Panc1 (cell line): ENCODE measurements at regions not wholly inside any gene's neighbourhood (a gene's known extent, or its start where the extent isn't known, plus 50 kb on each side); places are given as distances from the start of the nearest gene placed in this dataset.

ENCODE experiments used
- ATAC-seq: fragments of 200-7000 bp; cut with Tn5 transposase; 2 replicates; pipeline ENCODE4 v1.9.1; 2020; ENCODE audit warnings: mild to moderate bottlenecking, moderate library complexity
- BruUV-seq: library from RNA; stranded (reverse); fragments of 400-500 nt; replicated peaks from 2 replicates; lab custom pipeline; 2021; lab: Mats Ljungman, UMichigan
- CTCF ChIA-PET: fragments of 300-600 bp; sonication (Branson Sonifier 250); formaldehyde crosslinking; loops from one replicate; lab custom pipeline; 2022; ENCODE audit warnings: antibody characterized with exemption; lab: Charles Lee
- POLR2A ChIA-PET: fragments of 300-600 bp; sonication (Branson Sonifier 250); formaldehyde crosslinking; loops from one replicate; lab custom pipeline; 2022; ENCODE audit warnings: antibody characterized with exemption; lab: Charles Lee
- DNase-seq: peaks from one replicate; pipeline ENCODE4 v3.0.0-alpha.2; 2010; ENCODE audit warnings: low read depth, low spot score
- H3K27ac ChIP-seq: 2 replicates; pipeline ENCODE4 v1.5.1; 2011; ENCODE audit warnings: mild to moderate bottlenecking, low read length, inconsistent platforms
- H3K27me3 ChIP-seq: fragments of 200-500 bp; sonication (Bioruptor generic); 2 replicates; pipeline ENCODE4 v1.6.0; 2014; ENCODE audit warnings: low read length, inconsistent platforms; ENCODE audit not compliant: control insufficient read depth, insufficient read depth
- H3K36me3 ChIP-seq: fragments of 200-500 bp; sonication (Bioruptor generic); 2 replicates; pipeline ENCODE4 v1.5.1; 2014; ENCODE audit warnings: inconsistent platforms, mild to moderate bottlenecking, low read length, moderate library complexity; ENCODE audit not compliant: control insufficient read depth, insufficient read depth
- H3K4me1 ChIP-seq: 2 replicates; pipeline ENCODE4 v1.5.1; 2011; ENCODE audit warnings: inconsistent platforms, mild to moderate bottlenecking, low read length, moderate library complexity; ENCODE audit not compliant: control insufficient read depth, insufficient read depth
- H3K4me3 ChIP-seq, 2 experiments: 2 replicates each; pipeline ENCODE4 v1.5.1; 2011 to 2012; ENCODE audit warnings: low read depth in 2 of 2, low read length in 2 of 2, mild to moderate bottlenecking in 2 of 2, inconsistent platforms in 1 of 2, moderate library complexity in 1 of 2
- H3K9me3 ChIP-seq: fragments of 200-500 bp; sonication (Bioruptor generic); 2 replicates; pipeline ENCODE4 v1.5.1; 2014; ENCODE audit warnings: low read depth, mild to moderate bottlenecking, inconsistent platforms, low read length, moderate library complexity; ENCODE audit not compliant: control insufficient read depth, insufficient read depth
- POLR2AphosphoS5 ChIP-seq: IDR thresholded peaks from 2 replicates; pipeline ENCODE4 v1.6.1; 2012; ENCODE audit warnings: mild to moderate bottlenecking, low read depth, low read length, moderate library complexity
- SIN3A ChIP-seq: IDR thresholded peaks from 2 replicates; pipeline ENCODE4 v1.6.1; 2012; ENCODE audit warnings: low read depth, mild to moderate bottlenecking, low read length, moderate library complexity, borderline replicate concordance; ENCODE audit not compliant: insufficient read depth
- TCF7L2 ChIP-seq: IDR thresholded peaks from 2 replicates; pipeline ENCODE4 v1.6.1; 2011; ENCODE audit warnings: mild to moderate bottlenecking, low read depth, low read length, inconsistent platforms
- in situ Hi-C: cut with HindIII; loops from 2 replicates; pipeline ENCODE4 v1.10.0; 2016; ENCODE audit warnings: low sequenced_read_pairs, low pct_unique_long_range_greater_than_20kb
- intact Hi-C: fragments of 100-400 bp; cut with micrococcal nuclease; formaldehyde crosslinking; loops from one replicate; pipeline ENCODE4 v1.10.0; 2022; ENCODE audit not compliant: unreplicated experiment
- TF ChIP-seq, protein P1 (sequence below), 2 experiments: IDR thresholded peaks; 2 replicates each; pipeline ENCODE4 v1.6.1; 2011 to 2012; ENCODE audit warnings: low read depth in 2 of 2, control low read depth in 1 of 2, low read length in 1 of 2, mild to moderate bottlenecking in 1 of 2, moderate library complexity in 1 of 2; ENCODE audit not compliant: insufficient read depth in 1 of 2
- TF ChIP-seq, protein P2 (sequence below): fragments of 450-650 bp; IDR thresholded peaks from 2 replicates; pipeline ENCODE4 v1.5.1; 2017; ENCODE audit warnings: mild to moderate bottlenecking

DNA sequence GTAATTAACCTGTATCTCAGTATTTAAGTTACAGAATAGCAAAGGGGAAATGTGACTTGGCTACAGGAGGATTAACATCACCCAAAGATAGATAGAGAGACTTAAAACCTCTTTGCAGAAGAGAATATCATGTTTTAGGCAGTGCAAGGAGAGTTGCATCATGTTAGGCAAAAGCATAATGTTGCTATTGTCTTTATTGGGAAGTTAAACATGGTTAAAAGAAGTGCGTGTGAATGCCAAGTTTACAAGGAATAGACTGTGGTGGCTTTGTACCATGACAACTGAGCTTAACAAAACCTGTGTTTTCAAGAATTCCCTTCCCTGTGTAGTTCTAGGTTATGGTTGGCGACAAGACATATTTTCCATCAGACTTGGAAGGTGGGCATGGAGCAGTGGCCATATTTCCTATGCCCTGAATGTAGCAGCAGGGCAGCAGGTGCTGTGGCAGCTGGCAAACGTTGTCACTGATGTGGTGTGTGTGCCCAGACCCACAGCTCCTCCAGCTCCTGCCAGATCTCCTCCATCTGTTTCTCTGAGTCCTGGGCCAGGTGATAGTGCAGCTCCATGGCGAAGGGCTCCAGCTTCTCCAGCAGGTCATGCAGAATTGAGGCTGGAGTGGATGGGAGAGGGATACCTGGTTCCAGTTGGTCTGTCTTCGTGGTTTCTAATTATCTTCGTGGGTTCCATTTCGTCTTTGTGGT, 163.3 kb downstream of the QRSL1 start:
- ChIA-PET POLR2A (interaction anchor here (0.7 kb wide), 1 partner anchor 29 kb away, joined by 10 read pairs; no protein-coding TSS in a partner anchor), CTCF (interaction anchor here (0.6 kb wide), 1 partner anchor 266 kb away, joined by 7 read pairs; no protein-coding TSS in a partner anchor)
- no peak for ATAC-seq
- Histone ChIP-seq H3K27me3 (peaks cover 8% of the 10 kb centered on the region; the same call in 1 of the 2 replicates), H3K4me1 (no peaks in the 10 kb centered on the region), H3K9me3 (no peaks in the 10 kb centered on the region), H3K4me3 (no peak overlapping the region), H3K36me3 (no peaks in the 10 kb centered on the region), H3K27ac (no peak overlapping the region)
- TF ChIP-seq SIN3A (no peak), TCF7L2 (no peak), POLR2AphosphoS5 (no peak)
- TF ChIP-seq, protein P1, sequence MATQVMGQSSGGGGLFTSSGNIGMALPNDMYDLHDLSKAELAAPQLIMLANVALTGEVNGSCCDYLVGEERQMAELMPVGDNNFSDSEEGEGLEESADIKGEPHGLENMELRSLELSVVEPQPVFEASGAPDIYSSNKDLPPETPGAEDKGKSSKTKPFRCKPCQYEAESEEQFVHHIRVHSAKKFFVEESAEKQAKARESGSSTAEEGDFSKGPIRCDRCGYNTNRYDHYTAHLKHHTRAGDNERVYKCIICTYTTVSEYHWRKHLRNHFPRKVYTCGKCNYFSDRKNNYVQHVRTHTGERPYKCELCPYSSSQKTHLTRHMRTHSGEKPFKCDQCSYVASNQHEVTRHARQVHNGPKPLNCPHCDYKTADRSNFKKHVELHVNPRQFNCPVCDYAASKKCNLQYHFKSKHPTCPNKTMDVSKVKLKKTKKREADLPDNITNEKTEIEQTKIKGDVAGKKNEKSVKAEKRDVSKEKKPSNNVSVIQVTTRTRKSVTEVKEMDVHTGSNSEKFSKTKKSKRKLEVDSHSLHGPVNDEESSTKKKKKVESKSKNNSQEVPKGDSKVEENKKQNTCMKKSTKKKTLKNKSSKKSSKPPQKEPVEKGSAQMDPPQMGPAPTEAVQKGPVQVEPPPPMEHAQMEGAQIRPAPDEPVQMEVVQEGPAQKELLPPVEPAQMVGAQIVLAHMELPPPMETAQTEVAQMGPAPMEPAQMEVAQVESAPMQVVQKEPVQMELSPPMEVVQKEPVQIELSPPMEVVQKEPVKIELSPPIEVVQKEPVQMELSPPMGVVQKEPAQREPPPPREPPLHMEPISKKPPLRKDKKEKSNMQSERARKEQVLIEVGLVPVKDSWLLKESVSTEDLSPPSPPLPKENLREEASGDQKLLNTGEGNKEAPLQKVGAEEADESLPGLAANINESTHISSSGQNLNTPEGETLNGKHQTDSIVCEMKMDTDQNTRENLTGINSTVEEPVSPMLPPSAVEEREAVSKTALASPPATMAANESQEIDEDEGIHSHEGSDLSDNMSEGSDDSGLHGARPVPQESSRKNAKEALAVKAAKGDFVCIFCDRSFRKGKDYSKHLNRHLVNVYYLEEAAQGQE (IDR thresholded peaks at IDR 0.05; ENCODE audit: insufficient read depth in 1 of 2, low read depth in 2 of 2, low read length in 1 of 2): no peak
- TF ChIP-seq, protein P2, sequence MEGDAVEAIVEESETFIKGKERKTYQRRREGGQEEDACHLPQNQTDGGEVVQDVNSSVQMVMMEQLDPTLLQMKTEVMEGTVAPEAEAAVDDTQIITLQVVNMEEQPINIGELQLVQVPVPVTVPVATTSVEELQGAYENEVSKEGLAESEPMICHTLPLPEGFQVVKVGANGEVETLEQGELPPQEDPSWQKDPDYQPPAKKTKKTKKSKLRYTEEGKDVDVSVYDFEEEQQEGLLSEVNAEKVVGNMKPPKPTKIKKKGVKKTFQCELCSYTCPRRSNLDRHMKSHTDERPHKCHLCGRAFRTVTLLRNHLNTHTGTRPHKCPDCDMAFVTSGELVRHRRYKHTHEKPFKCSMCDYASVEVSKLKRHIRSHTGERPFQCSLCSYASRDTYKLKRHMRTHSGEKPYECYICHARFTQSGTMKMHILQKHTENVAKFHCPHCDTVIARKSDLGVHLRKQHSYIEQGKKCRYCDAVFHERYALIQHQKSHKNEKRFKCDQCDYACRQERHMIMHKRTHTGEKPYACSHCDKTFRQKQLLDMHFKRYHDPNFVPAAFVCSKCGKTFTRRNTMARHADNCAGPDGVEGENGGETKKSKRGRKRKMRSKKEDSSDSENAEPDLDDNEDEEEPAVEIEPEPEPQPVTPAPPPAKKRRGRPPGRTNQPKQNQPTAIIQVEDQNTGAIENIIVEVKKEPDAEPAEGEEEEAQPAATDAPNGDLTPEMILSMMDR: no peak
- in situ Hi-C loops (no loop called here), intact Hi-C loops (no loop called here)
- BruUV-seq: no TSS peak
- DNase-seq: no peak

DNA sequence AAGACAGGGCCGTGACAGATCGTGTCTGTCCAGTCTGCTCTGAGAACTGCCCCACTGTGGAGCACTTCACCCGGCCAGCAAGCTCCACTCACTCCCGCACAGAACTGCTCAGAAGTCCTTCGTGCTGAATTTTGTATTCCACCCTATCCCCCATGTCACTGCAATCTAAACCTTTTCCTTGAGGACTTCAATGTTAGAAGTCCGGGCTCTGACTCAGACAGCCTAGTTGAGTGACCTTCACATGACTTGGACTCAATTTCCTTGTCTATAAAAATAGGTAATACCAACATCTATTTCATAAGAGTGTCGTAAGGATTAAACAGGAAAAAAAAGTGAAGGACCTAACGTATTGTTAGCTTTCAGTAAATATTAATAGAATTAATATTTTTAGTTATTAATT, 161.6 kb downstream of the QRSL1 start:
- ATAC-seq (no peak), DNase-seq (no peak)
- no peaks in the 10 kb centered on the region for H3K4me1 ChIP-seq
- TF ChIP-seq, protein P2: no peak
- TF ChIP-seq POLR2AphosphoS5: no peak
- TF ChIP-seq TCF7L2: no peak
- TF ChIP-seq, protein P1 (IDR thresholded peaks at IDR 0.05; ENCODE audit: insufficient read depth in 1 of 2, low read depth in 2 of 2, low read length in 1 of 2): no peak
- TF ChIP-seq SIN3A: no peak
- H3K4me3 ChIP-seq: no peak overlapping the region
- ChIA-PET CTCF (no interaction called here), POLR2A (interaction anchor here (0.5 kb wide), 1 partner anchor 123 kb away, joined by 3 read pairs; no protein-coding TSS in a partner anchor)
- H3K36me3 ChIP-seq: no peaks in the 10 kb centered on the region
- no peaks in the 10 kb centered on the region for H3K9me3 ChIP-seq
- H3K27ac ChIP-seq: no peak overlapping the region
- no TSS peak for BruUV-seq
- in situ Hi-C loops: no loop called here
- intact Hi-C loops: no loop called here
- peaks cover 10% of the 10 kb centered on the region for H3K27me3 ChIP-seq
